ENCODE measurements at regions not wholly inside any gene's neighbourhood (a gene's known extent, or its start where the extent isn't known, plus 50 kb on each side); places are given as distances from the start of the nearest gene placed in this dataset.

GRCh38 chr12:66032739-66033138, 97.8 kb downstream of the LLPH start:
- no peak for TF ChIP-seq CTCF (conservative IDR thresholded peaks at IDR 0.05; ENCODE audit: low read length)
- TF ChIP-seq EZH2phosphoT487 (IDR thresholded peaks at IDR 0.05; ENCODE audit: borderline replicate concordance, low read depth, low read length): no peak
- no peak overlapping the region for H2AFZ ChIP-seq (ENCODE audit: low read length)
- no peaks in the 10 kb centered on the region for H3K36me3 ChIP-seq (ENCODE audit: insufficient read depth, low read length)
- intact Hi-C loops (cut with micrococcal nuclease; ENCODE audit: unreplicated experiment): no loop called here
- no peaks in the 10 kb centered on the region for H4K20me1 ChIP-seq (ENCODE audit: insufficient read depth, low read length)
- no peaks in the 10 kb centered on the region for H3K9me2 ChIP-seq (ENCODE audit: insufficient read depth, low read length)
- H3K79me2 ChIP-seq (ENCODE audit: insufficient read depth, low read depth, low read length): no peaks in the 10 kb centered on the region
- ChIA-PET POLR2A (no interaction called here), CTCF (ENCODE audit: unreplicated experiment) (no interaction called here)
- H3K4me3 ChIP-seq (ENCODE audit: low read depth, low read length, poor library complexity, severe bottlenecking): no peak overlapping the region
- H3K4me1 ChIP-seq (ENCODE audit: insufficient read depth, low read length, poor library complexity, severe bottlenecking): no peaks in the 10 kb centered on the region
- no peak overlapping the region for H3K27ac ChIP-seq (ENCODE audit: low read depth, low read length, poor library complexity, severe bottlenecking)
- no peaks in the 10 kb centered on the region for H3K9me3 ChIP-seq (ENCODE audit: low read length)
- BruUV-seq (replicated peaks): no TSS peak
- H3K4me2 ChIP-seq (ENCODE audit: low read length): no peak overlapping the region
- DNase-seq (ENCODE audit: low spot score): no peak

- no peak overlapping the region for H3K4me3 ChIP-seq (ENCODE audit: low read depth, low read length, poor library complexity, severe bottlenecking)
- H3K27ac ChIP-seq (ENCODE audit: low read depth, low read length, poor library complexity, severe bottlenecking): no peak overlapping the region
- H3K4me1 ChIP-seq (ENCODE audit: insufficient read depth, low read length, poor library complexity, severe bottlenecking): no peaks in the 10 kb centered on the region
- H3K9me3 ChIP-seq (ENCODE audit: low read length): no peaks in the 10 kb centered on the region
- ChIA-PET CTCF (ENCODE audit: unreplicated experiment) (interaction anchor here (0.6 kb wide), 1 partner anchor 18 kb away, joined by 4 read pairs; no protein-coding TSS in a partner anchor), POLR2A (interaction anchor here (0.6 kb wide), 1 partner anchor 88 kb away, joined by 6 read pairs; no protein-coding TSS in a partner anchor)
- H3K9me2 ChIP-seq (ENCODE audit: insufficient read depth, low read length): no peaks in the 10 kb centered on the region
- H3K79me2 ChIP-seq (ENCODE audit: insufficient read depth, low read depth, low read length): no peaks in the 10 kb centered on the region
- H2AFZ ChIP-seq (ENCODE audit: low read length): no peak overlapping the region
- TF ChIP-seq CTCF (conservative IDR thresholded peaks at IDR 0.05; ENCODE audit: low read length): no peak
- no TSS peak for BruUV-seq (replicated peaks)
- H3K36me3 ChIP-seq (ENCODE audit: insufficient read depth, low read length): no peaks in the 10 kb centered on the region
- H3K4me2 ChIP-seq (ENCODE audit: low read length): no peak overlapping the region
- DNase-seq (ENCODE audit: low spot score): no peak
- H4K20me1 ChIP-seq (ENCODE audit: insufficient read depth, low read length): no peaks in the 10 kb centered on the region
- intact Hi-C loops (cut with micrococcal nuclease; ENCODE audit: unreplicated experiment): no loop called here
Observed at GRCh38 chr12:66030217-66030781, 100.3 kb downstream of the LLPH start.

GRCh38 chr12:66028390-66028789, 102.2 kb downstream of the LLPH start:
- H3K4me2 ChIP-seq (ENCODE audit: low read length): no peak overlapping the region
- H3K79me2 ChIP-seq (ENCODE audit: insufficient read depth, low read depth, low read length): no peaks in the 10 kb centered on the region
- no peak for DNase-seq (ENCODE audit: low spot score)
- no peak overlapping the region for H3K27ac ChIP-seq (ENCODE audit: low read depth, low read length, poor library complexity, severe bottlenecking)
- no peaks in the 10 kb centered on the region for H3K9me2 ChIP-seq (ENCODE audit: insufficient read depth, low read length)
- CTCF ChIA-PET (ENCODE audit: unreplicated experiment): no interaction called here
- H3K4me3 ChIP-seq (ENCODE audit: low read depth, low read length, poor library complexity, severe bottlenecking): no peak overlapping the region
- no peak overlapping the region for H2AFZ ChIP-seq (ENCODE audit: low read length)
- POLR2A ChIA-PET: no interaction called here
- TF ChIP-seq EZH2phosphoT487 (IDR thresholded peaks at IDR 0.05; ENCODE audit: borderline replicate concordance, low read depth, low read length) (no peak), CTCF (conservative IDR thresholded peaks at IDR 0.05; ENCODE audit: low read length) (no peak)
- BruUV-seq (replicated peaks): no TSS peak
- no peaks in the 10 kb centered on the region for H4K20me1 ChIP-seq (ENCODE audit: insufficient read depth, low read length)
- H3K36me3 ChIP-seq (ENCODE audit: insufficient read depth, low read length): no peaks in the 10 kb centered on the region
- no peaks in the 10 kb centered on the region for H3K9me3 ChIP-seq (ENCODE audit: low read length)
- no peaks in the 10 kb centered on the region for H3K4me1 ChIP-seq (ENCODE audit: insufficient read depth, low read length, poor library complexity, severe bottlenecking)
- intact Hi-C loops (cut with micrococcal nuclease; ENCODE audit: unreplicated experiment): no loop called here
